NCI-H226 (cell line): ENCODE measurements at regions not wholly inside any gene's neighbourhood (a gene's known extent, or its start where the extent isn't known, plus 50 kb on each side); places are given as distances from the start of the nearest gene placed in this dataset.
"Not testable (repeated sequence)": the region's sequence is repeated elsewhere in the genome, so short reads cannot be mapped to it uniquely, and the experiment has no call there.

Source experiments
- DNase-seq: peaks from one replicate; pipeline ENCODE4 v3.0.0-alpha.2; 2015

- DNase-seq, result no peak
Measured at GRCh38 chr2:49465157-49465831, 311.0 kb upstream of the FSHR start.

- no peak for DNase-seq
Measured at GRCh38 chr2:49459314-49459993, 305.1 kb upstream of the FSHR start.

GRCh38 chr2:49444005-49444404 is 289.7 kb upstream of the FSHR start:
- no peak for DNase-seq

GRCh38 chr2:49426996-49427395 is 272.7 kb upstream of the FSHR start:
- no peak for DNase-seq

GRCh38 chr2:49416252-49416651 is 261.9 kb upstream of the FSHR start:
- no peak for DNase-seq

GRCh38 chr2:49404108-49404507 is 249.8 kb upstream of the FSHR start:
- no peak for DNase-seq

- DNase-seq, result no peak
Measured at GRCh38 chr2:49403637-49404036, 249.3 kb upstream of the FSHR start.

- no peak for DNase-seq
Measured at GRCh38 chr2:49379406-49379805, 225.1 kb upstream of the FSHR start.

GRCh38 chr2:49371128-49371701 is 216.9 kb upstream of the FSHR start:
- no peak for DNase-seq

GRCh38 chr2:49369650-49370049 is 215.3 kb upstream of the FSHR start:
- DNase-seq, result no peak

- no peak for DNase-seq
Measured at GRCh38 chr2:49369101-49369500, 214.8 kb upstream of the FSHR start.

GRCh38 chr2:49367003-49367402 is 212.7 kb upstream of the FSHR start:
- DNase-seq, result no peak

GRCh38 chr2:49360407-49360767 is 206.1 kb upstream of the FSHR start:
- no peak for DNase-seq

- DNase-seq, result no peak
Measured at GRCh38 chr2:49359721-49360406, 205.5 kb upstream of the FSHR start.

GRCh38 chr2:49355611-49356010 is 201.3 kb upstream of the FSHR start:
- DNase-seq, result no peak

GRCh38 chr2:49351560-49351959 is 197.2 kb upstream of the FSHR start:
- no peak for DNase-seq

- DNase-seq, result no peak
Measured at GRCh38 chr2:49343638-49344037, 189.3 kb upstream of the FSHR start.

- no peak for DNase-seq
Measured at GRCh38 chr2:49342156-49342555, 187.8 kb upstream of the FSHR start.

GRCh38 chr2:49335546-49335945 is 181.2 kb upstream of the FSHR start:
- DNase-seq, result no peak

- DNase-seq, result no peak
Measured at GRCh38 chr2:49332415-49332814, 178.1 kb upstream of the FSHR start.

GRCh38 chr2:49318531-49318930 is 164.2 kb upstream of the FSHR start:
- no peak for DNase-seq

- no peak for DNase-seq
Measured at GRCh38 chr2:49309461-49309860, 155.1 kb upstream of the FSHR start.

GRCh38 chr2:49306925-49307324 is 152.6 kb upstream of the FSHR start:
- DNase-seq, result no peak

- DNase-seq, result not testable (repeated sequence)
Measured at GRCh38 chr2:49298693-49299092, 144.4 kb upstream of the FSHR start.
